SK-N-SH (cell line): ENCODE measurements at regions not wholly inside any gene's neighbourhood (a gene's known extent, or its start where the extent isn't known, plus 50 kb on each side); places are given as distances from the start of the nearest gene placed in this dataset.

Experiments
- ELF1 ChIP-seq: IDR thresholded peaks from 2 replicates; pipeline ENCODE4 v1.4.0; 2012
- EP300 ChIP-seq, 2 experiments: IDR thresholded peaks; 2 replicates each; pipeline versions ENCODE4 v1.4.0 to v1.6.1; 2012; ENCODE audit warnings: borderline replicate concordance in 1 of 2, low read depth in 1 of 2, low read length in 1 of 2
- GATA2 ChIP-seq: sonication (generic); formaldehyde crosslinking; IDR thresholded peaks from 2 replicates; pipeline ENCODE4 v1.5.0; 2020; ENCODE audit warnings: mild to moderate bottlenecking, missing genetic modification reagents
- MXI1 ChIP-seq: IDR thresholded peaks from 2 replicates; pipeline ENCODE4 v1.6.1; 2012; ENCODE audit warnings: mild to moderate bottlenecking, low read depth, low read length, improper control_type of control experiment
- POLR2AphosphoS5 ChIP-seq: IDR thresholded peaks from 2 replicates; pipeline ENCODE4 v1.6.1; 2012; ENCODE audit warnings: low read depth, low read length
- RXRA ChIP-seq: IDR thresholded peaks from 2 replicates; pipeline ENCODE4 v1.4.0; 2012; ENCODE audit warnings: low read depth, mild to moderate bottlenecking, borderline replicate concordance
- SMC3 ChIP-seq: IDR thresholded peaks from 2 replicates; pipeline ENCODE4 v1.6.1; 2012; ENCODE audit warnings: low read depth, low read length, improper control_type of control experiment
- YY1 ChIP-seq: IDR thresholded peaks from 2 replicates; pipeline ENCODE4 v1.4.0; 2012; ENCODE audit warnings: low read depth, mild to moderate bottlenecking
- TF ChIP-seq, protein P1 (sequence below): fragments of 200-600 bp; sonication (generic); IDR thresholded peaks from 2 replicates; pipeline ENCODE4 v1.6.1; 2017; ENCODE audit warnings: antibody characterized with exemption, mild to moderate bottlenecking, moderate library complexity
- TF ChIP-seq, protein P2 (sequence below): IDR thresholded peaks from 2 replicates; pipeline ENCODE4; 2012
- TF ChIP-seq, protein P3 (sequence below): IDR thresholded peaks from 2 replicates; pipeline ENCODE4 v1.6.1; 2012; ENCODE audit warnings: mild to moderate bottlenecking, low read depth, low read length, moderate library complexity
- TF ChIP-seq, protein P4 (sequence below): IDR thresholded peaks from 2 replicates; pipeline ENCODE4 v1.4.0; 2012; ENCODE audit warnings: low read depth
- TF ChIP-seq, protein P5 (sequence below): IDR thresholded peaks from 2 replicates; pipeline ENCODE4 v1.4.0; 2012; ENCODE audit warnings: low read depth, borderline replicate concordance

DNA sequence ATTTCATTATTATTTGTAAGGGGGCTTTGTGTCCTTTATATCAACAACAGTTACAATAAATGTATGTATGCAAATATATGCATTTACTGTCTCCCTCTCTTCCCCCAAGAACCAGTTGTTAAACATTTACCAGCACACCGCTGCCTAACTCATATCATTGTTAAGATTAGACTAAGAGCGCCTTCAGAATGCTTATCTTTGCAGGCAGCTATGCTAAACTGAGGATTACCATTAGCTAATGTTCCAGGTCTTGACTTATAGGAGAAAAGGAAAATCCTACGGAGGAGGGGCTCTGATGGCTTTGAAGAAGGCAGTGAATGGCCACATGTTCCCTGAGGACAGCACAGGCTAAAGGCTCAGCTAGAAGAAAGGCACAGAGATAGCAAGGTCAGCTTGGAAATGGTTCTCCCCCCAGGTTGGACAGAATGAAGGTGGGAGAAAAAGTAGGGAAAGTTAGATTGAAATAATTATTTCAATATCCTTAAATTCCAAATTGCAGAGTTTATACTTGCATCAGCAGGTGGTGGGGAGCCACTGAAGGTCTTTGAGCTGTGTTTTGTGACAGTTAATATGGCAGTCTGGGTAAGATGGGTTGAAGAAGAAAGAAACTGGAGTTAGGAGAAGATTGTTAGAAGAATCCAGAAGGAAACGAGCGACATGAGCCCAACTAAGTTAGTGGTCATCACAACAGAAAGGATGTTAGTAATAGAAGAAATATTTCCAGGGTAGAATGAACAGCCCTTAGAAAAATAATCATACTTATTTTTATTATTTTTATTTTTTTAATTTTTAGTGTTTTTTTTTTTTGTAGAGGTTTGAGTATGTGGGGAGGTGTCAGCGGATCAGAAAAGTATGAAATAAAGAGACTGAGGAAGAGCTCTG is 87.0 kb upstream of the MAF start:
- TF ChIP-seq, protein P1, sequence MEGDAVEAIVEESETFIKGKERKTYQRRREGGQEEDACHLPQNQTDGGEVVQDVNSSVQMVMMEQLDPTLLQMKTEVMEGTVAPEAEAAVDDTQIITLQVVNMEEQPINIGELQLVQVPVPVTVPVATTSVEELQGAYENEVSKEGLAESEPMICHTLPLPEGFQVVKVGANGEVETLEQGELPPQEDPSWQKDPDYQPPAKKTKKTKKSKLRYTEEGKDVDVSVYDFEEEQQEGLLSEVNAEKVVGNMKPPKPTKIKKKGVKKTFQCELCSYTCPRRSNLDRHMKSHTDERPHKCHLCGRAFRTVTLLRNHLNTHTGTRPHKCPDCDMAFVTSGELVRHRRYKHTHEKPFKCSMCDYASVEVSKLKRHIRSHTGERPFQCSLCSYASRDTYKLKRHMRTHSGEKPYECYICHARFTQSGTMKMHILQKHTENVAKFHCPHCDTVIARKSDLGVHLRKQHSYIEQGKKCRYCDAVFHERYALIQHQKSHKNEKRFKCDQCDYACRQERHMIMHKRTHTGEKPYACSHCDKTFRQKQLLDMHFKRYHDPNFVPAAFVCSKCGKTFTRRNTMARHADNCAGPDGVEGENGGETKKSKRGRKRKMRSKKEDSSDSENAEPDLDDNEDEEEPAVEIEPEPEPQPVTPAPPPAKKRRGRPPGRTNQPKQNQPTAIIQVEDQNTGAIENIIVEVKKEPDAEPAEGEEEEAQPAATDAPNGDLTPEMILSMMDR, result no peak
- TF ChIP-seq, protein P2, sequence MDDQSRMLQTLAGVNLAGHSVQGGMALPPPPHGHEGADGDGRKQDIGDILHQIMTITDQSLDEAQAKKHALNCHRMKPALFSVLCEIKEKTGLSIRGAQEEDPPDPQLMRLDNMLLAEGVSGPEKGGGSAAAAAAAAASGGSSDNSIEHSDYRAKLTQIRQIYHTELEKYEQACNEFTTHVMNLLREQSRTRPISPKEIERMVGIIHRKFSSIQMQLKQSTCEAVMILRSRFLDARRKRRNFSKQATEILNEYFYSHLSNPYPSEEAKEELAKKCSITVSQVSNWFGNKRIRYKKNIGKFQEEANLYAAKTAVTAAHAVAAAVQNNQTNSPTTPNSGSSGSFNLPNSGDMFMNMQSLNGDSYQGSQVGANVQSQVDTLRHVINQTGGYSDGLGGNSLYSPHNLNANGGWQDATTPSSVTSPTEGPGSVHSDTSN, result no peak
- TF ChIP-seq, protein P3, sequence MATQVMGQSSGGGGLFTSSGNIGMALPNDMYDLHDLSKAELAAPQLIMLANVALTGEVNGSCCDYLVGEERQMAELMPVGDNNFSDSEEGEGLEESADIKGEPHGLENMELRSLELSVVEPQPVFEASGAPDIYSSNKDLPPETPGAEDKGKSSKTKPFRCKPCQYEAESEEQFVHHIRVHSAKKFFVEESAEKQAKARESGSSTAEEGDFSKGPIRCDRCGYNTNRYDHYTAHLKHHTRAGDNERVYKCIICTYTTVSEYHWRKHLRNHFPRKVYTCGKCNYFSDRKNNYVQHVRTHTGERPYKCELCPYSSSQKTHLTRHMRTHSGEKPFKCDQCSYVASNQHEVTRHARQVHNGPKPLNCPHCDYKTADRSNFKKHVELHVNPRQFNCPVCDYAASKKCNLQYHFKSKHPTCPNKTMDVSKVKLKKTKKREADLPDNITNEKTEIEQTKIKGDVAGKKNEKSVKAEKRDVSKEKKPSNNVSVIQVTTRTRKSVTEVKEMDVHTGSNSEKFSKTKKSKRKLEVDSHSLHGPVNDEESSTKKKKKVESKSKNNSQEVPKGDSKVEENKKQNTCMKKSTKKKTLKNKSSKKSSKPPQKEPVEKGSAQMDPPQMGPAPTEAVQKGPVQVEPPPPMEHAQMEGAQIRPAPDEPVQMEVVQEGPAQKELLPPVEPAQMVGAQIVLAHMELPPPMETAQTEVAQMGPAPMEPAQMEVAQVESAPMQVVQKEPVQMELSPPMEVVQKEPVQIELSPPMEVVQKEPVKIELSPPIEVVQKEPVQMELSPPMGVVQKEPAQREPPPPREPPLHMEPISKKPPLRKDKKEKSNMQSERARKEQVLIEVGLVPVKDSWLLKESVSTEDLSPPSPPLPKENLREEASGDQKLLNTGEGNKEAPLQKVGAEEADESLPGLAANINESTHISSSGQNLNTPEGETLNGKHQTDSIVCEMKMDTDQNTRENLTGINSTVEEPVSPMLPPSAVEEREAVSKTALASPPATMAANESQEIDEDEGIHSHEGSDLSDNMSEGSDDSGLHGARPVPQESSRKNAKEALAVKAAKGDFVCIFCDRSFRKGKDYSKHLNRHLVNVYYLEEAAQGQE, result no peak
- TF ChIP-seq SMC3 (no peak), RXRA (no peak), MXI1 (no peak), EP300 (IDR thresholded peaks at IDR 0.05; ENCODE audit: borderline replicate concordance in 1 of 2, low read depth in 1 of 2, low read length in 1 of 2) (no peak), POLR2AphosphoS5 (no peak), YY1 (no peak), GATA2 (CRISPR knock-in tag) (no peak), ELF1 (no peak)
- TF ChIP-seq, protein P4, sequence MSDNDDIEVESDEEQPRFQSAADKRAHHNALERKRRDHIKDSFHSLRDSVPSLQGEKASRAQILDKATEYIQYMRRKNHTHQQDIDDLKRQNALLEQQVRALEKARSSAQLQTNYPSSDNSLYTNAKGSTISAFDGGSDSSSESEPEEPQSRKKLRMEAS, result no peak
- TF ChIP-seq, protein P5, sequence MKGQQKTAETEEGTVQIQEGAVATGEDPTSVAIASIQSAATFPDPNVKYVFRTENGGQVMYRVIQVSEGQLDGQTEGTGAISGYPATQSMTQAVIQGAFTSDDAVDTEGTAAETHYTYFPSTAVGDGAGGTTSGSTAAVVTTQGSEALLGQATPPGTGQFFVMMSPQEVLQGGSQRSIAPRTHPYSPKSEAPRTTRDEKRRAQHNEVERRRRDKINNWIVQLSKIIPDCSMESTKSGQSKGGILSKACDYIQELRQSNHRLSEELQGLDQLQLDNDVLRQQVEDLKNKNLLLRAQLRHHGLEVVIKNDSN, result no peak
